Tibial artery (tissue), 4 donors: ENCODE measurements at regions not wholly inside any gene's neighbourhood (a gene's known extent, or its start where the extent isn't known, plus 50 kb on each side); places are given as distances from the start of the nearest gene placed in this dataset.
A peak's percentile ranks its signal among the peaks of the same experiment; 100 is the strongest.

Experiments used
- DNase-seq, 2 donors: peaks; one replicate each; pipeline ENCODE4 v3.0.0-alpha.2; 2019
- H3K27ac ChIP-seq, 2 donors: fragments of 200-600 bp; sonication (generic) in 1 of 2; 1 replicate in 1 of 2; 2 replicates in 1 of 2; pipeline ENCODE4 v1.5.1; 2018 to 2019; ENCODE audit warnings: mild to moderate bottlenecking in 1 of 2
- H3K27me3 ChIP-seq, 2 donors: fragments of 200-600 bp; sonication (generic) in 1 of 2; one replicate each; pipeline versions ENCODE4 v1.5.1 to v1.6.0; 2016 to 2019
- H3K36me3 ChIP-seq, 3 donors: fragments of 200-600 bp; sonication (generic) in 2 of 3; one replicate each; pipeline ENCODE4 v1.5.1; 2016 to 2019; ENCODE audit warnings: mild to moderate bottlenecking in 2 of 3
- H3K4me1 ChIP-seq, 4 donors: fragments of 200-600 bp; sonication (generic) in 2 of 4; 1 replicate in 3 of 4; 2 replicates in 1 of 4; pipeline ENCODE4 v1.5.1; 2016 to 2019
- H3K4me3 ChIP-seq, 2 donors: fragments of 200-600 bp; sonication (generic) in 1 of 2; 1 replicate in 1 of 2; 2 replicates in 1 of 2; pipeline ENCODE4 v1.5.1; 2018 to 2019; ENCODE audit warnings: mild to moderate bottlenecking in 2 of 2
- H3K9me3 ChIP-seq, 3 donors: fragments of 200-600 bp; sonication (generic) in 1 of 3; one replicate each; pipeline ENCODE4 v1.5.1; 2016 to 2019
- intact Hi-C: fragments of 100-400 bp; cut with DNase I; formaldehyde crosslinking; loops from one replicate; pipeline ENCODE4 v1.15.0; 2023; ENCODE audit warnings: low total_unique reads
- TF ChIP-seq, protein P1 (sequence below), 2 experiments: fragments of 200-600 bp in 1 of 2; fragments of 450-650 bp in 1 of 2; IDR thresholded peaks; one replicate each; pipeline ENCODE4 v1.5.1; 2017 to 2019; ENCODE audit warnings: antibody characterized with exemption in 2 of 2, mild to moderate bottlenecking in 1 of 2, moderate library complexity in 1 of 2

DNA sequence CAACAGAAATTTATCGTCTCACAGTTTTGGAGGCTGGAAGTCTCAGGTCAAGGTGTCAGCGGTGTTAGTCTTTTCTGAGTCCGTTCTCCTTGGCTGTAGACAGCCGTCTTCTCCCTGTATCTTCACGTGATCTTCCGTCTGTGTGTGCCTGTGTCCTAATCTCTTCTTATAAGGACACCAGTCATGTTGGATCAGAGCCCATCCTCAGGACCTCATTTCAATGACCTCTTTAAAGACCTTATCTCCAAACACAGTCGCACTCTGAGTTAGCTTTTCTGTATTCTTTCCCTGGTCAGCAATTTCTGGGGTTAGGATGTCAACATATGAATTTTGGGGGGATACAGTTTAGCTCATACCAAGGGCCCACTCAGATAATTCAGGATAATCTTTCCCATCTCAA is 247.7 kb downstream of the PRDM2 start:
- TF ChIP-seq, protein P1, sequence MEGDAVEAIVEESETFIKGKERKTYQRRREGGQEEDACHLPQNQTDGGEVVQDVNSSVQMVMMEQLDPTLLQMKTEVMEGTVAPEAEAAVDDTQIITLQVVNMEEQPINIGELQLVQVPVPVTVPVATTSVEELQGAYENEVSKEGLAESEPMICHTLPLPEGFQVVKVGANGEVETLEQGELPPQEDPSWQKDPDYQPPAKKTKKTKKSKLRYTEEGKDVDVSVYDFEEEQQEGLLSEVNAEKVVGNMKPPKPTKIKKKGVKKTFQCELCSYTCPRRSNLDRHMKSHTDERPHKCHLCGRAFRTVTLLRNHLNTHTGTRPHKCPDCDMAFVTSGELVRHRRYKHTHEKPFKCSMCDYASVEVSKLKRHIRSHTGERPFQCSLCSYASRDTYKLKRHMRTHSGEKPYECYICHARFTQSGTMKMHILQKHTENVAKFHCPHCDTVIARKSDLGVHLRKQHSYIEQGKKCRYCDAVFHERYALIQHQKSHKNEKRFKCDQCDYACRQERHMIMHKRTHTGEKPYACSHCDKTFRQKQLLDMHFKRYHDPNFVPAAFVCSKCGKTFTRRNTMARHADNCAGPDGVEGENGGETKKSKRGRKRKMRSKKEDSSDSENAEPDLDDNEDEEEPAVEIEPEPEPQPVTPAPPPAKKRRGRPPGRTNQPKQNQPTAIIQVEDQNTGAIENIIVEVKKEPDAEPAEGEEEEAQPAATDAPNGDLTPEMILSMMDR (IDR thresholded peaks at IDR 0.05): no peak
- H3K4me3 ChIP-seq: no peak overlapping the region
- intact Hi-C loops: no loop called here
- H3K27me3 ChIP-seq: peaks cover 0 to 11% of the 10 kb centered on the region in 2 donors
- peaks cover 0 to 2% (median 0%) of the 10 kb centered on the region in 4 donors for H3K4me1 ChIP-seq
- H3K27ac ChIP-seq: peak overlapping the region; percentile 50 to 59
- H3K36me3 ChIP-seq: no peaks in the 10 kb centered on the region
- H3K9me3 ChIP-seq: no peaks in the 10 kb centered on the region
- no peak for DNase-seq

DNA sequence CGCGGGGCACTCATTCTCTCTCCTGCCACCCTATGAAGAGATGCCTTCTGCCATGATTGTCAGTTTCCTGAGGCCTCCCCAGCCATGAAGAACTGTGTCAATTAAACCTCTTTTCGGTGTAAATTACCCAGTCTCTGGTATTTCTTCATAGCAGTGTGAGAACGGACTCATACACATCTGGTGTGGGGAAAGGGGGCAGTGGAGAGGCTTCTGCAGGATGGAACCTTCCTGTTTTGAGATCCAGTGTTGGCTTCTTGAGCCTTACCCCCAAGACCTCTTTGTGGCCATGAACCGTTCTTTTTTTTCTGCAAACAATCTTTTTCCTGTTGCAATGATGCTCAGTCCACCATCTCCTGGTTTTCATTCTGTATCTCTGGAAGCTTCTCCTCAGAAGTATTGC is 248.4 kb downstream of the PRDM2 start:
- Histone ChIP-seq H3K36me3 (no peaks in the 10 kb centered on the region), H3K27me3 (peaks cover 0 to 11% of the 10 kb centered on the region in 2 donors), H3K4me1 (peaks cover 0 to 2% (median 0%) of the 10 kb centered on the region in 4 donors), H3K27ac (peak overlapping the region; percentile 50 to 59), H3K4me3 (no peak overlapping the region), H3K9me3 (no peaks in the 10 kb centered on the region)
- DNase-seq: no peak
- TF ChIP-seq, protein P1 (IDR thresholded peaks at IDR 0.05): no peak
- intact Hi-C loops: no loop called here

DNA sequence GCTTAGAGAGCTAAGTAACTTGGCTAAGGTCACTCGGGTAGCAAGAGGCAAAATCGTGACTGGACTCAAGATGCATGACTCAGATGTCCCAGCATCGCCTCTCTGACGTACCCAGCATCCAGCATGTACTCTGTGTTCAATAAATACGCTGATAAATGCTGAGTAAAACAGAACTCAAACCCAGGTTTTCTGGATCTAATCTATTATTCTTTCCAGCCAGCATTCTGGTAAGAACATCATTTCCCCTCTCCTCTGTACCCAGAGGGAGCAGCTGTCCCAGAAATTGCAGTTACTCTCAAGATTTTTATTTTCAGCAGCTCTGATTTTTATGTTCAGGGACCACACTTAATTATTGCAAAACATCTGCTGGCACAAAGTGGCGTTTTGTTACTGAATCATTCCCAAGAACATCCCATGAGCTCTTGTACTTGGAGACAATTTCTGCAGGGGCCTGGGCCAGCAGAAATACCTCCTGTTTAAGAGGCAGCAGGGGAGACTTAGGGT is 249.0 kb downstream of the PRDM2 start:
- peak; percentile 78 to 83 for DNase-seq
- H3K27ac ChIP-seq: peak overlapping the region in 1 of 2 donors; percentile 50
- intact Hi-C loops: no loop called here

DNA sequence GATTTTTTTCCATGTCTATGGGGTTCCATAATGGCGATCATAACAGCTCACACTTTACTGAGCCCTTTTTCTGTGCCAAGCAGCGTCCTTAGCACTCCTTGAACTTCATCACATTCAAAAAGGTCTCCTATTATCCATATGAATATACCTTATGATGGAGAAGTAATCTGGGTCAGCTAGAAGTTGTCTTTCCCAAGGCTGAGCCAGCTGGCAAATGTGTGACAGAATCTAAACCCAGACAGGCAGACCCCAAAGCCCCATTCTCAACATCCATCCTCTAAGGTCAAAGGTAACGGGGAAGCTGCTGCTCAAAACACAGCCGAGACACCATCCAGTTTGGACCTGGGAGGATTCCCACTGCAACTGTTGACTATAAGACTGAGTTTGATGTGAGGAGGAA is 249.6 kb downstream of the PRDM2 start:
- TF ChIP-seq, protein P1 (IDR thresholded peaks at IDR 0.05): no peak
- Histone ChIP-seq H3K36me3 (no peaks in the 10 kb centered on the region), H3K4me3 (no peak overlapping the region), H3K4me1 (peaks cover 0 to 2% (median 0%) of the 10 kb centered on the region in 4 donors), H3K27ac (peak overlapping the region; percentile 34 to 40), H3K9me3 (no peaks in the 10 kb centered on the region), H3K27me3 (peaks cover 0 to 15% of the 10 kb centered on the region in 2 donors)
- intact Hi-C loops: no loop called here
- no peak for DNase-seq

More for the DNA sequence above, 249.0 kb downstream of the PRDM2 start:
- Histone ChIP-seq H3K4me1 (peaks cover 0 to 2% (median 0%) of the 10 kb centered on the region in 4 donors), H3K27me3 (peaks cover 0 to 13% of the 10 kb centered on the region in 2 donors), H3K9me3 (no peaks in the 10 kb centered on the region), H3K4me3 (no peak overlapping the region), H3K36me3 (no peaks in the 10 kb centered on the region)
- TF ChIP-seq, protein P1 (IDR thresholded peaks at IDR 0.05): no peak

DNA sequence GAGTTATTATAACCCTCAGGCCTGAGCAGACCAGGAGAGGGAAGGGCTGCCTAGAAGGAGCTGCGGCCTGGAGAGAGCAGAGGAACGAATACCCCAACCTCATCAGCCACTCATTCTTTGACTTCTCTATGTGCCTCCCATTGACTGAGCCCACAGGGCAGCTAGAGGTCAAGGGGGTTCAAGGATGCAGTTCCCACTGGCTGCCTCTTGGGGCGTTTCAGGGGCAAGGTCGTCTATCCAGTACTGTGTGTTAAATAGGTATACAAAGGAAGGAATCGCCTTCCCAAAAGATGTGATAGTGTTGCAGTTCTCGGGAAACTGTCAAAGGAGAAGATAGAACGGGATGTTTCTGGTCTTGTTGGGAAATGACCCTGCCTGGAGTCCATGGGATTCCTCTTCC is 250.6 kb downstream of the PRDM2 start:
- no peak for DNase-seq
- H3K27ac ChIP-seq: no peak overlapping the region
- no peaks in the 10 kb centered on the region for H3K9me3 ChIP-seq
- H3K27me3 ChIP-seq: peaks cover 0 to 16% of the 10 kb centered on the region in 2 donors
- intact Hi-C loops: no loop called here
- TF ChIP-seq, protein P1 (IDR thresholded peaks at IDR 0.05): no peak
- peaks cover 0 to 2% (median 0%) of the 10 kb centered on the region in 4 donors for H3K4me1 ChIP-seq
- H3K4me3 ChIP-seq: no peak overlapping the region
- no peaks in the 10 kb centered on the region for H3K36me3 ChIP-seq
